Cardiac fibroblast (primary cell): ENCODE measurements at regions not wholly inside any gene's neighbourhood (a gene's known extent, or its start where the extent isn't known, plus 50 kb on each side); places are given as distances from the start of the nearest gene placed in this dataset.

Experiments used
- DNase-seq, 2 donors: peaks; one replicate each; pipeline versions ENCODE4 v3.0.0 to v3.0.0-alpha.2; 2010; ENCODE audit warnings: low read depth in 2 of 2
- H3K4me3 ChIP-seq, 2 donors: replicated peaks in 1 of 2; 1 replicate in 1 of 2; 2 replicates in 1 of 2; pipeline ENCODE4 v1.5.1; 2011; ENCODE audit warnings: low read depth in 2 of 2, low read length in 2 of 2, mild to moderate bottlenecking in 2 of 2, moderate library complexity in 1 of 2
- TF ChIP-seq, protein P1 (sequence below): IDR thresholded peaks from one replicate; pipeline ENCODE4 v1.5.1; 2011; ENCODE audit warnings: low read depth, mild to moderate bottlenecking, low read length, inconsistent platforms

DNA sequence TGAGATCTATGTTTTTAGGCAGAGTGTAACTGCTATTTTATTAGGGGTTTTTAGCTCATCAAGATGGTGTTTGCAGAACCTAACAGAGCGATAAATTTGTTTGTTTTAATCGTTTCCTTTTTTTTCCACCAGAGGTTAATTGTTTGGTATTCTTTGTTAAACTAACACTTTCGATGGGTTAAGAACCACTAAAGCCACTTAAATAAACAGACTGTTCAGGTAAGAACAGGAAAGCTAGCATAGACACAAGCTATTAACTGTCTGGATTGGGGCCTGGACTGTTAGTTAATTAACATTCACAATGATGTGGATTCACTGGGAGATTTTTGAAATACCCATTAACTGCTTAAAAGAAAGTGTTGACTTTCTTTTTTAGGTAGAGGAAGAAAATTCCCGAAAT lies 209.0 kb upstream of the COPS8 start:
- no peak overlapping the region for H3K4me3 ChIP-seq
- no peak for DNase-seq
- TF ChIP-seq, protein P1, sequence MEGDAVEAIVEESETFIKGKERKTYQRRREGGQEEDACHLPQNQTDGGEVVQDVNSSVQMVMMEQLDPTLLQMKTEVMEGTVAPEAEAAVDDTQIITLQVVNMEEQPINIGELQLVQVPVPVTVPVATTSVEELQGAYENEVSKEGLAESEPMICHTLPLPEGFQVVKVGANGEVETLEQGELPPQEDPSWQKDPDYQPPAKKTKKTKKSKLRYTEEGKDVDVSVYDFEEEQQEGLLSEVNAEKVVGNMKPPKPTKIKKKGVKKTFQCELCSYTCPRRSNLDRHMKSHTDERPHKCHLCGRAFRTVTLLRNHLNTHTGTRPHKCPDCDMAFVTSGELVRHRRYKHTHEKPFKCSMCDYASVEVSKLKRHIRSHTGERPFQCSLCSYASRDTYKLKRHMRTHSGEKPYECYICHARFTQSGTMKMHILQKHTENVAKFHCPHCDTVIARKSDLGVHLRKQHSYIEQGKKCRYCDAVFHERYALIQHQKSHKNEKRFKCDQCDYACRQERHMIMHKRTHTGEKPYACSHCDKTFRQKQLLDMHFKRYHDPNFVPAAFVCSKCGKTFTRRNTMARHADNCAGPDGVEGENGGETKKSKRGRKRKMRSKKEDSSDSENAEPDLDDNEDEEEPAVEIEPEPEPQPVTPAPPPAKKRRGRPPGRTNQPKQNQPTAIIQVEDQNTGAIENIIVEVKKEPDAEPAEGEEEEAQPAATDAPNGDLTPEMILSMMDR, result no peak

DNA sequence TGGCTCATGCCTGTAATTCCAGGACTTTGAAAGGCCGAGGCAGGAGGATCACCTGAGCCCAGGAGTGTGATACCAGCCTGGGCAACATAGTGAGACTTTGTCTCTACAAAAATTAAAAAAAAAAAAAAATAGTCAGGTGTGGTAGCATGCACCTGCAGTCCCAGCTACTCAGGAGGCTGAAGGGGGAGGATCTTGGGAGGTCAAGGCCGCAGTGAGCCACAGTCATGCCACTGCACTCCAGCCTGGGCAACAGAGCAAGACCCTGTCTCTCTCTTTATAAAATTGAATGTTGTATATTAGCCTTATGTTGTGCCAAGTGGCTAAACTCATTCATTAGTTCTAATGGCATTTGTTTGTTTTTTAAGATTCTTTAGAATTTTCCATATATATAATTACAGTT lies 207.7 kb upstream of the COPS8 start:
- H3K4me3 ChIP-seq, result no peak overlapping the region
- no peak for DNase-seq
- TF ChIP-seq, protein P1, result no peak

DNA sequence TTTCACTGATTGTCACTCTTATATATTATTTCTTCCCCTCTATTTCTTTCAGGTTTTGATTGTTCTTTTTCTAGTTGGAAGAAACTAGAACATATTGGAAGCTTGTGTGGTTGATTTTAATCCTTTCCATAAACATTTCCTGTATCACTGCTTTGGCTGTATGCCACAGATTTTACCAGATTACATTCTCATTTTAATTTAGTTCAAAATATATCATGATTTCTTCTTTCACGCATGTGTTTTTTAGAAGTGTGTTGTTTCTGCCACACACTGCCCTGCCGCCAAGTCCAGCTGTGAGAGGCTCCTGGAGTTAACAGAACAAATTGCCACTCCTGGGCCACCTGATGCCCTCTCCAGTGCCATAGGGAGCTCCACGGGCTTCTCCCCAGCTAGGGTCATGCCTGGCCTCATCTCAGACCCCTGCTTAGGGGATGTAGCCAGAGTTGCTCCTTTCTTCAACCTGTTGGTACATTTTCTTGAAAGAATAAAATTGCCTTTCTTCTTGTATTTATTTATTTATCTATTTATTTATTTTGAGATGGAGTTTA lies 206.2 kb upstream of the COPS8 start:
- no peak overlapping the region for H3K4me3 ChIP-seq
- no peak for DNase-seq
- TF ChIP-seq, protein P1, result no peak

DNA sequence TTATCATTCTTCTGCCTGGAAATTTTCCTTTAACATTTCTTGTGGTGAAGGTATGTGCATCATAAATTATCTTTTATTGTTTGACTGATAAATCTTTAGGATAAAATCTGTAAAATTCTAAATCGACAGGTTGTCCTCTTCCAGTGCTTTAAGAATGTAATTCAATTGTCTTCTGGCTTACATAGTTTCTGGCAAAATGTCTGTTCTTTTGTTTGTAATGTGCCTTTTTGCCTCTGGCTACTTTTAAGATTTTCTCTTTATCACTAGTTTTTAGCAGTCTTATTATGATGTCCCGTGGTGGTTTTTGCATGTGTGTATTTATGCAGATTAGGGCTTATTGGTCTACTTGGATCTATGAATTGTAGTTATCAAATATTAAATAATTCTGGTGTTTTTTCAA lies 203.6 kb upstream of the COPS8 start:
- H3K4me3 ChIP-seq, result no peak overlapping the region
- TF ChIP-seq, protein P1, result no peak
- no peak for DNase-seq

DNA sequence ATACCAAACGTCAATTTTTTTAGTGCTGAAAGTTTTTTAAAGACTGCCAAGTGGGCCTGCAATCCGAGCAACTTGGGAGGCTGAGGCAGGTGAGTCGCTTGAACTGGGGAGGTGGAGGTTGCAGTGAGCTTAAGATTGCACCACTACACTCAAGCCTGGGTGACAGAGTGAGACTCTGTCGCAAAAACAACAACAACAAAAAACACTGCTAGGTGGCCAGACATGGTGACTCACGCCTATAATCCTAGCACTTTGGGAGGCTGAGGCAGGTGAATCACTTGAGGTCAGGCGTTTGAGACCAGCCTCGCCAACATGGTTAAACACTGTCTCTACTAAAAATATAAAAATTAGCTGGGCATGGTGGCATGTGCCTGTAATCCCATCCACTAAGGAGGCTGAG lies 202.8 kb upstream of the COPS8 start:
- TF ChIP-seq, protein P1, result no peak
- peak in 1 of 2 donors; percentile 26 for DNase-seq
- H3K4me3 ChIP-seq, result no peak overlapping the region

DNA sequence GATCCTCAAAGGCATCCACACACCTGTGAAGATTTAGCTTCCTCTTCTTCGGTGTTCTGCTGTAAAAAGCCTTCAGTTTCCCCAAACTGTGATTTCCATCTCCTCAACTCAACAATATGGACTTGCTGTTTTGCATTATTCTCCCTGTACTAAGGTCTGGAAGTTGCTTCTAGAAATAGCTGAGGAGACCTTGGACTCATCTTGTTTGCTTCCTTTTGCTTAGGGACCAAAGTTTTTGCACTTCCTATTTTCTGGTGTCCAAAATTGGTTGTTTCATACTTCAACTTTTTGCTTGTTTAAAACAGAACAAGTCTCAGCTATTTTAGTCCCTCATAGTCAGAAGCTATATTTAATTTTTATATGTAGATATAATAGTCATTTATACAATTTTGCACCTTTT lies 201.9 kb upstream of the COPS8 start:
- DNase-seq, result no peak
- TF ChIP-seq, protein P1, result no peak
- H3K4me3 ChIP-seq, result no peak overlapping the region

DNA sequence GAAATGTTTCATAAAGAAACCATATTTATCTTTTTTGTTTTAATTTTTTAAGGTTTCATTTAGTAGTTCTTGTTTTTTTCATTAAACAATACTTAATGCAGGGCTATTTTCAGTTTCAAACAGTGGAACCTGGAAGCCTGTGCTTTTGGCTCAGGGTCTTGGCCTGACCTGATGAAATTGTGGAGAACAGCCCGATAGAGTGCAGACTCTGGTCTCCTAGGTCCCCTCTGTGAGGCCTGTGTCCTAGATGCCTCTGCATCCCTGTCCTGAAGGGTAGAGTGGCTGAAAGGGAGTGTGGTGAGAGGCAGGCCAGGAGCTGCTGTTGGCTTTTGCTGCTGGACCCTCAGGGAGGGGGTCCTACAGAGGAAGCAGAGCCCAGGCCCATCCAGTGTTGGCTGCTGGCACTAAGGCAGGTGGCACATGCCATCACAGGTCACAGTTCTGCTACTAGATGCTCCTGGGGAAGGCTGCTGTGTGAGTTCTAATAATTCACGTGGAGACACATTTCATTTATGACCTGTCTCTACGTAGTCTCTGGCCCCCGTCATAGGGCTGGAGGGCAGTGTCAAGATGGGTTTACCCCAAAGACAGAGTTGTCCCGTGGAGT lies 201.0 kb upstream of the COPS8 start:
- TF ChIP-seq, protein P1, result no peak
- H3K4me3 ChIP-seq, result no peak overlapping the region
- no peak for DNase-seq
